ENCODE measurements at regions not wholly inside any gene's neighbourhood (a gene's known extent, or its start where the extent isn't known, plus 50 kb on each side); places are given as distances from the start of the nearest gene placed in this dataset.

GRCh38 chr3:25053360-25053759, 374.7 kb upstream of the RARB start:
- DNase-seq = no peak

- no peak for DNase-seq
These were observed 371.9 kb upstream of the RARB start for GRCh38 chr3:25056036-25056755.

- no peak for DNase-seq
These were observed 371.2 kb upstream of the RARB start for GRCh38 chr3:25056803-25057351.

- DNase-seq = no peak
These were observed 370.7 kb upstream of the RARB start for GRCh38 chr3:25057379-25057778.

- DNase-seq = no peak
These were observed 363.4 kb upstream of the RARB start for GRCh38 chr3:25064681-25065080.

GRCh38 chr3:25069970-25070369, 358.1 kb upstream of the RARB start:
- DNase-seq = no peak

GRCh38 chr3:25071846-25072245, 356.2 kb upstream of the RARB start:
- DNase-seq = no peak

- no peak for DNase-seq
These were observed 354.6 kb upstream of the RARB start for GRCh38 chr3:25073423-25073822.

GRCh38 chr3:25074149-25074548, 353.9 kb upstream of the RARB start:
- DNase-seq = no peak

GRCh38 chr3:25080461-25080860, 347.6 kb upstream of the RARB start:
- no peak for DNase-seq

GRCh38 chr3:25084016-25084415, 344.0 kb upstream of the RARB start:
- no peak for DNase-seq

- DNase-seq = no peak
These were observed 341.3 kb upstream of the RARB start for GRCh38 chr3:25086721-25087120.

- no peak for DNase-seq
These were observed 339.8 kb upstream of the RARB start for GRCh38 chr3:25088284-25088683.

GRCh38 chr3:25090698-25091453, 337.2 kb upstream of the RARB start:
- DNase-seq = no peak

- no peak for DNase-seq
These were observed 336.1 kb upstream of the RARB start for GRCh38 chr3:25091934-25092333.

- DNase-seq = no peak
These were observed 333.0 kb upstream of the RARB start for GRCh38 chr3:25094932-25095685.

- DNase-seq = no peak
These were observed 331.5 kb upstream of the RARB start for GRCh38 chr3:25096536-25096935.

GRCh38 chr3:25097023-25097422, 331.0 kb upstream of the RARB start:
- no peak for DNase-seq

GRCh38 chr3:25099666-25100065, 328.4 kb upstream of the RARB start:
- no peak for DNase-seq

- DNase-seq = no peak
These were observed 324.7 kb upstream of the RARB start for GRCh38 chr3:25103391-25103790.

GRCh38 chr3:25107918-25108617, 320.0 kb upstream of the RARB start:
- no peak for DNase-seq

GRCh38 chr3:25110642-25111041, 317.4 kb upstream of the RARB start:
- no peak for DNase-seq

GRCh38 chr3:25113891-25114290, 314.2 kb upstream of the RARB start:
- DNase-seq = no peak
